Keratinocyte (primary cell): ENCODE measurements at regions not wholly inside any gene's neighbourhood (a gene's known extent, or its start where the extent isn't known, plus 50 kb on each side); places are given as distances from the start of the nearest gene placed in this dataset.

Source experiments
- DNase-seq: peaks from one replicate; pipeline ENCODE4 v3.0.0-alpha.2; 2011; ENCODE audit warnings: low read depth, missing footprints, low spot score
- FAIRE-seq: peaks from 2 replicates; lab custom pipeline; 2011; peaks lifted over from hg19 to GRCh38; lab: Jason Lieb, UNC
- H2AFZ ChIP-seq: 2 replicates; pipeline ENCODE4 v1.6.0; 2012; ENCODE audit warnings: low read length, control low read depth, inconsistent platforms; ENCODE audit not compliant: control insufficient read depth
- H3K27ac ChIP-seq: 2 replicates; pipeline ENCODE4 v1.5.1; 2011; ENCODE audit warnings: low read length; ENCODE audit not compliant: control insufficient read depth, insufficient read depth
- H3K27me3 ChIP-seq: 3 replicates; pipeline ENCODE4 v1.6.0; 2011; ENCODE audit warnings: low read length; ENCODE audit not compliant: control insufficient read depth, insufficient read depth; ENCODE audit errors: extremely low read depth
- H3K36me3 ChIP-seq, 2 experiments: 2 replicates in 1 of 2; 3 replicates in 1 of 2; pipeline ENCODE4 v1.5.1; 2011; ENCODE audit warnings: low read length in 2 of 2, mild to moderate bottlenecking in 1 of 2; ENCODE audit not compliant: control insufficient read depth in 2 of 2, insufficient read depth in 2 of 2; ENCODE audit errors: extremely low read depth in 1 of 2
- H3K4me1 ChIP-seq: 3 replicates; pipeline ENCODE4 v1.5.1; 2011; ENCODE audit warnings: low read length; ENCODE audit not compliant: control insufficient read depth, insufficient read depth; ENCODE audit errors: extremely low read depth
- H3K4me2 ChIP-seq: 3 replicates; pipeline ENCODE4 v1.6.0; 2011; ENCODE audit warnings: low read depth, low read length; ENCODE audit not compliant: control insufficient read depth, insufficient read depth; ENCODE audit errors: extremely low read depth
- H3K4me3 ChIP-seq, 3 experiments: fragments of 200-600 bp in 1 of 3; sonication (generic) in 1 of 3; 2 replicates in 2 of 3; 3 replicates in 1 of 3; pipeline ENCODE4 v1.5.1; 2011 to 2016; ENCODE audit warnings: low read length in 3 of 3, mild to moderate bottlenecking in 3 of 3, control low read depth in 2 of 3, inconsistent platforms in 1 of 3, low read depth in 1 of 3, mixed read lengths in 1 of 3, mixed run types in 1 of 3, moderate library complexity in 1 of 3; ENCODE audit not compliant: control insufficient read depth in 2 of 3, insufficient read depth in 2 of 3; ENCODE audit errors: extremely low read depth in 1 of 3
- H3K79me2 ChIP-seq: 2 replicates; pipeline ENCODE4 v1.6.0; 2012; ENCODE audit warnings: low read length; ENCODE audit not compliant: control insufficient read depth, insufficient read depth
- H3K9ac ChIP-seq: 3 replicates; pipeline ENCODE4 v1.6.0; 2011; ENCODE audit warnings: low read length; ENCODE audit not compliant: control insufficient read depth, insufficient read depth; ENCODE audit errors: extremely low read depth
- H3K9me1 ChIP-seq: 3 replicates; pipeline ENCODE4 v1.6.0; 2011; ENCODE audit warnings: low read length; ENCODE audit not compliant: control insufficient read depth, insufficient read depth; ENCODE audit errors: extremely low read depth
- H3K9me3 ChIP-seq: 2 replicates; pipeline ENCODE4 v1.5.1; 2012; ENCODE audit warnings: low read depth, low read length; ENCODE audit not compliant: control insufficient read depth
- H4K20me1 ChIP-seq: 3 replicates; pipeline ENCODE4 v1.6.0; 2011; ENCODE audit warnings: low read length; ENCODE audit not compliant: control insufficient read depth, insufficient read depth; ENCODE audit errors: extremely low read depth
- EZH2 ChIP-seq: IDR thresholded peaks from one replicate; pipeline ENCODE4 v1.6.1; 2012; ENCODE audit warnings: inconsistent platforms, mild to moderate bottlenecking, low read length, moderate library complexity
- dilution Hi-C: fragments of 300-500 bp; cut with MboI; formaldehyde crosslinking; loops from one replicate; pipeline ENCODE4 v1.7.0; 2020; ENCODE audit warnings: low sequenced_read_pairs; ENCODE audit not compliant: extremely low pct_ligation_motif_present
- TF ChIP-seq, protein P1 (sequence below), 3 experiments: IDR thresholded peaks in 1 of 3; conservative IDR thresholded peaks in 1 of 3; optimal IDR thresholded peaks in 1 of 3; 2 replicates in 2 of 3; 3 replicates in 1 of 3; pipeline versions ENCODE3 to v1.5.1; 2011; ENCODE audit warnings: low read length in 3 of 3, mild to moderate bottlenecking in 3 of 3, moderate library complexity in 2 of 3, control low read depth in 1 of 3, inconsistent platforms in 1 of 3; ENCODE audit not compliant: insufficient read depth in 2 of 3; ENCODE audit errors: extremely low read depth in 1 of 3

DNA sequence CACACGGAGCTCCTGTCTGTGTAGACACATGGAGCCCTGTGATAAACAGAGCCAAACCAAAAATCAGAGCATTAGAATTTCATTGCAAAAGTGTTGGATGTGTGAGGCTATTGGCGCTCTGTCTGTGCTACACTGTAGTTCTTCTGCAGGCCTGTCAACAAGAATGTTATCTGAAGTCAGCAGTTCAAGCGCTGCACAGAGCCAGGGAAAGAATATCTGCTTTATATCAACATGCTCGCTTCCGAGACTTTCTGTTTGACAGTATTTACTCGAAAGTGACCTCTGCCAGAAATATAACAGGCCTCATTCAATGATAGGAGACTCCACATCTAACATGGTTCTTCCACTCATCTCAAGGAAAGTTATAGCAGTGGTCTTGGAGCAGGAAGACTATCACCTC lies 118.3 kb downstream of the CCER1 start:
- Histone ChIP-seq H3K4me3 (no peak overlapping the region), H2AFZ (no peak overlapping the region), H3K9ac (no peak overlapping the region), H3K9me1 (no peaks in the 10 kb centered on the region), H3K79me2 (no peaks in the 10 kb centered on the region), H3K27ac (no peak overlapping the region), H4K20me1 (no peaks in the 10 kb centered on the region), H3K4me2 (no peak overlapping the region), H3K36me3 (no peaks in the 10 kb centered on the region), H3K9me3 (no peaks in the 10 kb centered on the region), H3K4me1 (no peaks in the 10 kb centered on the region), H3K27me3 (no peaks in the 10 kb centered on the region)
- TF ChIP-seq, protein P1, sequence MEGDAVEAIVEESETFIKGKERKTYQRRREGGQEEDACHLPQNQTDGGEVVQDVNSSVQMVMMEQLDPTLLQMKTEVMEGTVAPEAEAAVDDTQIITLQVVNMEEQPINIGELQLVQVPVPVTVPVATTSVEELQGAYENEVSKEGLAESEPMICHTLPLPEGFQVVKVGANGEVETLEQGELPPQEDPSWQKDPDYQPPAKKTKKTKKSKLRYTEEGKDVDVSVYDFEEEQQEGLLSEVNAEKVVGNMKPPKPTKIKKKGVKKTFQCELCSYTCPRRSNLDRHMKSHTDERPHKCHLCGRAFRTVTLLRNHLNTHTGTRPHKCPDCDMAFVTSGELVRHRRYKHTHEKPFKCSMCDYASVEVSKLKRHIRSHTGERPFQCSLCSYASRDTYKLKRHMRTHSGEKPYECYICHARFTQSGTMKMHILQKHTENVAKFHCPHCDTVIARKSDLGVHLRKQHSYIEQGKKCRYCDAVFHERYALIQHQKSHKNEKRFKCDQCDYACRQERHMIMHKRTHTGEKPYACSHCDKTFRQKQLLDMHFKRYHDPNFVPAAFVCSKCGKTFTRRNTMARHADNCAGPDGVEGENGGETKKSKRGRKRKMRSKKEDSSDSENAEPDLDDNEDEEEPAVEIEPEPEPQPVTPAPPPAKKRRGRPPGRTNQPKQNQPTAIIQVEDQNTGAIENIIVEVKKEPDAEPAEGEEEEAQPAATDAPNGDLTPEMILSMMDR (optimal IDR thresholded peaks at IDR 0.05 in 1 of 3, IDR thresholded peaks at IDR 0.05 in 1 of 3, conservative IDR thresholded peaks at IDR 0.05 in 1 of 3; ENCODE audit: extremely low read depth in 1 of 3, insufficient read depth in 2 of 3, low read length in 3 of 3): no peak
- DNase-seq (no peak), FAIRE-seq (no peak)
- dilution Hi-C loops: no loop called here

DNA sequence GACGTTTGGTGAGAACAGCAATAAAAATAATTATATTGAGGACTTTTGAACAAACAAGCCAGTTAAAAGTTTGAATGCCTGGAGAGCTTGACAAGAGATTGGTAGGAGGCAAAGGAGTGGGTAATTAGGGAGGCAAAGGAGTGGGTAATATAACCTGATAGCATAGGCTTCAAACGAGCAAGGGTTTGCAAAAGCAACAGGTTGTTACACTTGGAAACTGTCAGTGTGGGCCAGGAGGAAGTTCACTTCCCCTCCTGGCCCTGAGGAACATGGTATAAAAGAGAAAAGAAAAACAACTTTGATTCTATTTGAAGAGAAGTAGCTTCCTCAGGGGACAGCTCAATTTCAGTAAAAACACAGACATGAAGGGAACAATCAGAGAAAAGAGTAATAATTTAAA lies 121.7 kb downstream of the CCER1 start:
- dilution Hi-C loops: no loop called here
- TF ChIP-seq, protein P1 (optimal IDR thresholded peaks at IDR 0.05 in 1 of 3, IDR thresholded peaks at IDR 0.05 in 1 of 3, conservative IDR thresholded peaks at IDR 0.05 in 1 of 3; ENCODE audit: extremely low read depth in 1 of 3, insufficient read depth in 2 of 3, low read length in 3 of 3): no peak
- no peak for TF ChIP-seq EZH2
- no peaks in the 10 kb centered on the region for H3K27me3 ChIP-seq
- no peaks in the 10 kb centered on the region for H3K36me3 ChIP-seq
- FAIRE-seq (no peak), DNase-seq (no peak)
- H3K79me2 ChIP-seq: no peaks in the 10 kb centered on the region
- no peaks in the 10 kb centered on the region for H3K4me1 ChIP-seq
- H4K20me1 ChIP-seq: no peaks in the 10 kb centered on the region
- H2AFZ ChIP-seq: no peak overlapping the region
- H3K9me3 ChIP-seq: no peaks in the 10 kb centered on the region
- H3K9me1 ChIP-seq: no peaks in the 10 kb centered on the region
- H3K4me2 ChIP-seq: no peak overlapping the region
- H3K4me3 ChIP-seq: no peak overlapping the region
- H3K9ac ChIP-seq: no peak overlapping the region
- H3K27ac ChIP-seq: no peak overlapping the region
